ENCODE measurements at regions not wholly inside any gene's neighbourhood (a gene's known extent, or its start where the extent isn't known, plus 50 kb on each side); places are given as distances from the start of the nearest gene placed in this dataset.

DNA sequence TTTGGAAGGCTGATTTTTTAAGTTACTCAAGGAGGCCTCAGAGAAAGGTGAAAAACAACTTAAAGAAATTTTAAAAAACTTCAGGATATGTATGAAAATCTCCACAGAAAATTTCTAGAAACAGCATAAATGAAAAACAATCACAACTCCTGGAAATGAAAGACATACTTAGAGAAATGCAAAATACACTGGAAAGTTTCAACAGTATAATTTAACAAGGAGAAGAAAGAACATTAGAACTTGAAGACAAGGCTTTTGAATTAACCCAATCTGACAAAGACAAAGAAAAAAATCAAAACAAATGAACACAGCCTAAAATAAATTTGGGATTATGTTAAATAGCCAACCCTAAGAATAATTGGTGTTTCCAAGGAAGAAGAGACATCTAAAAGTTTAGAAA lies 300.5 kb downstream of the ANTXR2 start:
- no peak overlapping the region for H3K27ac ChIP-seq
- no peak for TF ChIP-seq ZFX (IDR thresholded peaks at IDR 0.05; ENCODE audit: borderline replicate concordance)
- TF ChIP-seq, protein P1, sequence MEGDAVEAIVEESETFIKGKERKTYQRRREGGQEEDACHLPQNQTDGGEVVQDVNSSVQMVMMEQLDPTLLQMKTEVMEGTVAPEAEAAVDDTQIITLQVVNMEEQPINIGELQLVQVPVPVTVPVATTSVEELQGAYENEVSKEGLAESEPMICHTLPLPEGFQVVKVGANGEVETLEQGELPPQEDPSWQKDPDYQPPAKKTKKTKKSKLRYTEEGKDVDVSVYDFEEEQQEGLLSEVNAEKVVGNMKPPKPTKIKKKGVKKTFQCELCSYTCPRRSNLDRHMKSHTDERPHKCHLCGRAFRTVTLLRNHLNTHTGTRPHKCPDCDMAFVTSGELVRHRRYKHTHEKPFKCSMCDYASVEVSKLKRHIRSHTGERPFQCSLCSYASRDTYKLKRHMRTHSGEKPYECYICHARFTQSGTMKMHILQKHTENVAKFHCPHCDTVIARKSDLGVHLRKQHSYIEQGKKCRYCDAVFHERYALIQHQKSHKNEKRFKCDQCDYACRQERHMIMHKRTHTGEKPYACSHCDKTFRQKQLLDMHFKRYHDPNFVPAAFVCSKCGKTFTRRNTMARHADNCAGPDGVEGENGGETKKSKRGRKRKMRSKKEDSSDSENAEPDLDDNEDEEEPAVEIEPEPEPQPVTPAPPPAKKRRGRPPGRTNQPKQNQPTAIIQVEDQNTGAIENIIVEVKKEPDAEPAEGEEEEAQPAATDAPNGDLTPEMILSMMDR (IDR thresholded peaks at IDR 0.05), result no peak

DNA sequence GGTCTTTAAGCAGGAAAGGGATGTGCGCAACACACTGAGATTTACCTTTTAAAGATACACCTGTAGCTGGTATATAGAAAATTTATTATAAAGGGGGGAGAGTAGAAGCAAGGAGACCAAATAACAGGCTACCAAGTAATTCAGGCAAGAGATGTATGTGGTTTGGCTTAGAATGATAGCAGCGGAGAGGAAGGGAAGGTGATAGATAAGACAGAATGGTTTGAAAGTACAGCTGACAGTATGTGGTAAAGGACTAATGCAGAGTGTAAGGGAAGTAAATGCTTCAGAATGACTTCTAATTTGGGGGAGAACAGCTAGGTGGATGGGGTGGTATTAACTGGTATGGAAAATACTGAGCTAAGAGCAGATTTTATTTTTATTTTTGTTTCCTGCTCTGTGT lies 308.9 kb downstream of the ANTXR2 start:
- no peak overlapping the region for H3K27ac ChIP-seq
- TF ChIP-seq, protein P1 (IDR thresholded peaks at IDR 0.05), result no peak
- TF ChIP-seq ZFX (IDR thresholded peaks at IDR 0.05; ENCODE audit: borderline replicate concordance), result no peak

DNA sequence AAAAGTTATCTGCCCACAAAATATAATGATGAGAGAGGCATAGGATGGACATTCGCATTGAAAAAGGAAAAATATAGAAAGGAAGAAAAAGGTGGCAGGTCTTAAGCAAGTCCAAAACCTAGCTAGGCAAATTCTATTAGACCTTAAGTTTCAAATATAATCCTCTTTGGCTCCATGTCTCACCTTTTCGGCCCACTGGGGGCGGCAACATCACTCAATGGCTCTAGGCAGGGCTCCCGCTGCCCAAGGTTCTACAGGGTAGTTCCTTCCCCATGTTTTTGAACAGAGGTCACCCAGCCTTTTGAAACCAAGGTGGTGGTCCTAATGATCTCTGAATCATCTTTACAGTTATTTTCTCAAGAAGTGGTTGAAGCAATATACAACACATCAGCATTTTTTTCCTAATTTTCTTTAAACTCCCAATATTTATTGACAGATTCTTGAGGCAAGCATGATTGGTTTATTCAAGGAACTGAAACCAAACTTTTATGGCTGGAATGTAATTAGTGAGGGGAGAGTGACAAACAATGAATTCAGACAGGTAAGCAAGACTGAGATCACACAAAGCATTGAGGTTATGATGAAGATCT lies 309.4 kb downstream of the ANTXR2 start:
- no peak for TF ChIP-seq ZFX (IDR thresholded peaks at IDR 0.05; ENCODE audit: borderline replicate concordance)
- TF ChIP-seq, protein P1 (IDR thresholded peaks at IDR 0.05), result no peak
- H3K27ac ChIP-seq, result no peak overlapping the region

GRCh38 chr4:79759793-79760192 lies 313.2 kb downstream of the ANTXR2 start:
- no peak overlapping the region for H3K27ac ChIP-seq
- TF ChIP-seq, protein P1 (IDR thresholded peaks at IDR 0.05), result no peak
- TF ChIP-seq ZFX (IDR thresholded peaks at IDR 0.05; ENCODE audit: borderline replicate concordance), result no peak

- H3K27ac ChIP-seq, result no peak overlapping the region
- TF ChIP-seq ZFX (IDR thresholded peaks at IDR 0.05; ENCODE audit: borderline replicate concordance), result no peak
- TF ChIP-seq, protein P1 (IDR thresholded peaks at IDR 0.05), result no peak
Measured at GRCh38 chr4:79757600-79757999, 315.4 kb downstream of the ANTXR2 start.

GRCh38 chr4:79756140-79756895 lies 316.7 kb downstream of the ANTXR2 start:
- no peak overlapping the region for H3K27ac ChIP-seq
- TF ChIP-seq ZFX (IDR thresholded peaks at IDR 0.05; ENCODE audit: borderline replicate concordance), result no peak
- TF ChIP-seq, protein P1 (IDR thresholded peaks at IDR 0.05), result no peak

DNA sequence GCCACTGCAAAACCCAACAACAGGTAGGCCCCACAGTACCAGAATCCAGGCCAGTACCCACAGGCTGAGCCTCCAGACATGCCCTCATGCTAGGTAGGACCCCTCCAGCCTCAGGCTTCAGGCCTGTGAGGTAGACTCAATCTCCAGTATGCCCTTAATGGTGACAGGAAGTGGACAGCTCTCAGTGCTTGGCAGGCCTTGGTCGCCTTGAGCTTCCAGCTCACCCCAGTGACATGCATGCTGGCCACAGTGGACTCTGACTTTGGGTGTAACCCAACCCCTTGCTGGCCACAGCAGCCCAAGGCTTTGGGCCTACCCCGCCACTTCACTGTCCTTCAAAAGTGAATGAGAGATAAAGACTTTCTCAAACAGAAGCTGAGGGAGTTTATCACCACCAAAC lies 324.2 kb downstream of the ANTXR2 start:
- no peak overlapping the region for H3K27ac ChIP-seq

More for the DNA sequence above, 324.2 kb downstream of the ANTXR2 start:
- TF ChIP-seq, protein P1 (IDR thresholded peaks at IDR 0.05), result no peak
- no peak for TF ChIP-seq ZFX (IDR thresholded peaks at IDR 0.05; ENCODE audit: borderline replicate concordance)
